ENCODE measurements at regions not wholly inside any gene's neighbourhood (a gene's known extent, or its start where the extent isn't known, plus 50 kb on each side); places are given as distances from the start of the nearest gene placed in this dataset.

DNA sequence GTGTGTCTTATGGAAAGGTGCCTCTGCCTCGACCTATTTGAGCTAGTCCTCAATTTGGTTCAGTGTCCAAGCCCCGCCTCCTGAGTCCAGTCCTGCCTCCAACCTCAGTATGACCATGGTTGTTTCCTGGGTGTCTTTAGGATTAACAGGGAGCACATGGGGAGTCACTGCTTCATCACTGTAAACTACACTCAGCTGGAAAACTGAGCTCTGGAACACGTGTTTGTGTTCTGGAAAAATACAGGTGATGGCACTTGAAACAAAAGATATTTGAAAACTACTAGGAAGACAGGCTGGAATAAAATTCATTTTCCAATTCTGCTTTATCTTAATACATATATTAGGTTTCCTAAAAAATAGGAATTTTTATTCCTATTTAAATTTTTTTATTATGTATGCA is 1187.3 kb upstream of the TMEM132C start:
- H3K27ac Mint-ChIP-seq, result no peak overlapping the region
- H3K4me1 Mint-ChIP-seq, result no peaks in the 10 kb centered on the region
- no peaks in the 10 kb centered on the region for H3K9me3 Mint-ChIP-seq
- no peak overlapping the region for H3K4me3 Mint-ChIP-seq
- TF ChIP-seq, protein P1, sequence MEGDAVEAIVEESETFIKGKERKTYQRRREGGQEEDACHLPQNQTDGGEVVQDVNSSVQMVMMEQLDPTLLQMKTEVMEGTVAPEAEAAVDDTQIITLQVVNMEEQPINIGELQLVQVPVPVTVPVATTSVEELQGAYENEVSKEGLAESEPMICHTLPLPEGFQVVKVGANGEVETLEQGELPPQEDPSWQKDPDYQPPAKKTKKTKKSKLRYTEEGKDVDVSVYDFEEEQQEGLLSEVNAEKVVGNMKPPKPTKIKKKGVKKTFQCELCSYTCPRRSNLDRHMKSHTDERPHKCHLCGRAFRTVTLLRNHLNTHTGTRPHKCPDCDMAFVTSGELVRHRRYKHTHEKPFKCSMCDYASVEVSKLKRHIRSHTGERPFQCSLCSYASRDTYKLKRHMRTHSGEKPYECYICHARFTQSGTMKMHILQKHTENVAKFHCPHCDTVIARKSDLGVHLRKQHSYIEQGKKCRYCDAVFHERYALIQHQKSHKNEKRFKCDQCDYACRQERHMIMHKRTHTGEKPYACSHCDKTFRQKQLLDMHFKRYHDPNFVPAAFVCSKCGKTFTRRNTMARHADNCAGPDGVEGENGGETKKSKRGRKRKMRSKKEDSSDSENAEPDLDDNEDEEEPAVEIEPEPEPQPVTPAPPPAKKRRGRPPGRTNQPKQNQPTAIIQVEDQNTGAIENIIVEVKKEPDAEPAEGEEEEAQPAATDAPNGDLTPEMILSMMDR (IDR thresholded peaks at IDR 0.05), result no peak
- CTCF ChIA-PET, result no interaction called here
- no peaks in the 10 kb centered on the region for H3K27me3 Mint-ChIP-seq
- no peaks in the 10 kb centered on the region for H3K36me3 Mint-ChIP-seq (ENCODE audit: low read depth)
- ATAC-seq (ENCODE audit: low read depth) (no peak), DNase-seq (no peak)
- intact Hi-C loops (cut with micrococcal nuclease), result no loop called here
- POLR2A ChIA-PET, result no interaction called here

DNA sequence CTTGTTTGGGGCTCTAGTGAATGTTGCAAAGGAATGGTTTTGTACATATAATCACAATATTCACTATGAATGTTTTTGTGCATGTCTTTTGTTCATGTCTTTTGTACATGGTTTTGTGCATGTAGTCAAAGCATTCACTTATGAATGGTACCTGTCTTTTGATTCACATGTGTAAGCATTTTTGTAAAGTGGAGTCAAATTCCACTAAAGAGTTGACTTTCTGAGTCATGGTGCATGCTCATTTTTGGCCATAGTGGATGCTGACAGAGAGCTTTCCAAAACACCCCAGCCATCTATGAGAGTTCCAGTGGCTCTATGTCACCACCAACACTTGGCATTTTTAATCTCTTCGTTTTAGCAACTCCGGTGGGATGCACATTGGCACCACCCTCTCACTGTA is 1185.9 kb upstream of the TMEM132C start:
- Mint-ChIP-seq H3K27me3 (no peaks in the 10 kb centered on the region), H3K27ac (no peak overlapping the region), H3K9me3 (no peaks in the 10 kb centered on the region), H3K4me1 (no peaks in the 10 kb centered on the region), H3K4me3 (no peak overlapping the region), H3K36me3 (ENCODE audit: low read depth) (no peaks in the 10 kb centered on the region)
- ChIA-PET POLR2A (no interaction called here), CTCF (no interaction called here)
- intact Hi-C loops (cut with micrococcal nuclease), result no loop called here
- TF ChIP-seq, protein P1 (IDR thresholded peaks at IDR 0.05), result no peak
- no peak for ATAC-seq (ENCODE audit: low read depth)
- no peak for DNase-seq

DNA sequence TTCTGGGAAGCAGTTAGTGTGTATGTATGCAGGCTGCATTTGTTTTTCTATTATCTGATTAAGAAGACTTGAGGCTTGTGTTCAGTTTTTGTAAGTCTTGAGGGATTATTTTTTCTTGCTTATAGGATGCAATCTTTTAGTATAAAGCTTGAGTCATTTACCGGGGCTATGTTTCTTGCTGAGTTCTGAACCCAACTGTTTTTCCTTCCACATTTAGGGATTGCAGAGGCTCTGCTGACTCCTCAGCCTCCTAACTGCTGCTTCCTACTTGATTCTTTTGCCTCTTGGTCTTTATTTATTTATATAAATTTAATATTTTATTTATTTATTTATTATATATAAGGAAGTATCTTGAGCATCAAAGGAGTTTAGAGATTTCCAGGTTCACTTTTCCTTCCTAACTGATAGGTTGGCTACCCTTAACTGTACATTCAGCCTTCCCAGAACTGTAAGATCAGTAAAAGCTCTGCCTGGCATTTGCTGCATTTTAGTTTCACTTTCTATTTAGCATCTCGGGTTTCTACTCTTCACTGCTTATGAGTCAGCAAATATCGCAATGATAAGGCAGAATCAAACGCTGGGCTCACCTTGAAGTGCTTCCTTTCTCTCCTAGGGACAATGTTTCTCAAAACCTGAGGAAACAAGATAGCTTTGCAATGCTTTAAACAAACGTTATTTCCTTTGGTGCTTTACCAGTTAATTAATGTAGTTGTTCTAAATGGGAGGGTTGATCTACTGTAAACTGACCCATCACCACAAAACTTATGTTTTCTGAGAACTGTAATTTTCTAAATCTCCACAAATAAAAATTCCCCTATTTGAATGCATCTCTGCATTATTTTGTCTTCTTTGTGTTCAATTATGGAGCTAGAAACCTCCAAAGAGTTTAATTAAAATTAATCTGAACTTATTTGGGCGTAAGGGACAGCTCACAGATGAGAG is 1183.7 kb upstream of the TMEM132C start:
- Mint-ChIP-seq H3K4me1 (no peaks in the 10 kb centered on the region), H3K9me3 (no peaks in the 10 kb centered on the region), H3K27ac (no peak overlapping the region), H3K27me3 (no peaks in the 10 kb centered on the region), H3K36me3 (ENCODE audit: low read depth) (no peaks in the 10 kb centered on the region), H3K4me3 (no peak overlapping the region)
- ATAC-seq (ENCODE audit: low read depth) (no peak), DNase-seq (no peak)
- CTCF ChIA-PET, result no interaction called here
- POLR2A ChIA-PET, result no interaction called here
- intact Hi-C loops (cut with micrococcal nuclease), result no loop called here
- TF ChIP-seq, protein P1 (IDR thresholded peaks at IDR 0.05), result no peak

DNA sequence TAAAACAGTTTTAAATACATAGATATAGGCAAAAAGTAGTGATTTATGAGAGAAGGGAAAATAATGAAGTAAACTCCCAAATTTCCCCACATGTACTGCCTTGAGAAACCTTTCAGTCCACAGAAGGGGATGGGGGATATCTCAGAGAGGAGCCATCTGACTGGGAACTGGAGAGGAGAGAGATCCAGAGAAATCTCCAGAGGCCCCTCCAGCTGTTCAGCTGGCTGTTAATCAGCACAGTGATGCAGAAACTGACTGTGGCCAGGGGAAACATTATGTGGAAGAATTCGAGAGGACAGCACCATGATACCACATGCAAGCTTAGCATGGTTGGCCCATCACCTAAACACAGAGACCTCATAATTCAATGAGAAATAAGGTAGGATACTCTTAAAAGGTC is 1165.9 kb upstream of the TMEM132C start:
- H3K9me3 Mint-ChIP-seq, result no peaks in the 10 kb centered on the region
- H3K4me3 Mint-ChIP-seq, result no peak overlapping the region
- ATAC-seq (ENCODE audit: low read depth) (no peak), DNase-seq (no peak)
- H3K36me3 Mint-ChIP-seq (ENCODE audit: low read depth), result no peaks in the 10 kb centered on the region
- CTCF ChIA-PET, result no interaction called here
- no peaks in the 10 kb centered on the region for H3K27me3 Mint-ChIP-seq
- POLR2A ChIA-PET, result no interaction called here
- no peak overlapping the region for H3K27ac Mint-ChIP-seq
- intact Hi-C loops (cut with micrococcal nuclease), result no loop called here
- no peaks in the 10 kb centered on the region for H3K4me1 Mint-ChIP-seq
- TF ChIP-seq, protein P1 (IDR thresholded peaks at IDR 0.05), result no peak

DNA sequence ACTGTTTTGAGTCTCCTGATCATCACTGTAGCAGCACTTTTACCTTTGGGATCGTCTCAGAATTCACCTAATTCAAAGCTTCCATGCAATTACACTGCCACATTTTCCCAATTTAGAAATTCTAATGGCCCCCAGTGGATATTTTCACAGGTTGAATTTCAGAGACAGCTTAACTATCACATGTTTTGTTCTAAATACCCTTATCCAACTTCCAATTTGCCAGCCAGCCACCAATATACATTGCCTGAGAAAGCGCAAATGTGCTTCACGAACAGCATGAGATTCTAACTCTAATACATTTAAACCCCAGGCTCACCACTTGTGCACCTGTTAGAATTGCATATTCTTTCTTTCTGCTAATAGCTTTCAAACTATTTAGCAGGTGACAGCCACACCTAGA is 1160.9 kb upstream of the TMEM132C start:
- intact Hi-C loops (cut with micrococcal nuclease), result no loop called here
- no peaks in the 10 kb centered on the region for H3K27me3 Mint-ChIP-seq
- ChIA-PET POLR2A (no interaction called here), CTCF (no interaction called here)
- DNase-seq (no peak), ATAC-seq (ENCODE audit: low read depth) (no peak)
- no peaks in the 10 kb centered on the region for H3K36me3 Mint-ChIP-seq (ENCODE audit: low read depth)
- TF ChIP-seq, protein P1 (IDR thresholded peaks at IDR 0.05), result no peak
- H3K4me1 Mint-ChIP-seq, result no peaks in the 10 kb centered on the region
- H3K27ac Mint-ChIP-seq, result no peak overlapping the region
- no peak overlapping the region for H3K4me3 Mint-ChIP-seq
- H3K9me3 Mint-ChIP-seq, result no peaks in the 10 kb centered on the region

Measured in activated B cell treated with CpG ODN at 0.5 μM for 24 hours (primary cell).